Caco-2 (cell line): ENCODE measurements at regions not wholly inside any gene's neighbourhood (a gene's known extent, or its start where the extent isn't known, plus 50 kb on each side); places are given as distances from the start of the nearest gene placed in this dataset.

Source experiments
- BruUV-seq: library from RNA; stranded (reverse); fragments of 400-500 nt; replicated peaks from 2 replicates; lab custom pipeline; 2021; lab: Mats Ljungman, UMichigan
- CTCF ChIA-PET: fragments of 300-600 bp; sonication (Branson Sonifier 250); formaldehyde crosslinking; loops from one replicate; lab custom pipeline; 2022; ENCODE audit warnings: antibody characterized with exemption; lab: Charles Lee
- POLR2A ChIA-PET: fragments of 300-600 bp; sonication (Branson Sonifier 250); formaldehyde crosslinking; loops from one replicate; lab custom pipeline; 2022; ENCODE audit warnings: antibody characterized with exemption; lab: Charles Lee
- DNase-seq, 2 experiments: peaks; one replicate each; pipeline versions ENCODE4 v3.0.0 to v3.0.0-alpha.2; 2020 to 2022
- H3K27me3 ChIP-seq: replicated peaks from 2 replicates; pipeline ENCODE4 v1.6.0; 2011; ENCODE audit warnings: low read length; ENCODE audit not compliant: control insufficient read depth, insufficient read depth
- H3K36me3 ChIP-seq: 2 replicates; pipeline ENCODE4 v1.5.1; 2011; ENCODE audit warnings: low read length; ENCODE audit not compliant: control insufficient read depth, insufficient read depth
- H3K4me1 ChIP-seq: fragments of 250-450 bp; sonication (Bioruptor Pico); 2 replicates; pipeline ENCODE4 v1.5.1; 2020; ENCODE audit warnings: mild to moderate bottlenecking
- H3K4me3 ChIP-seq: 2 replicates; pipeline ENCODE4 v1.5.1; 2011; ENCODE audit warnings: low read depth, mild to moderate bottlenecking, control low read depth, low read length
- H3K9me3 ChIP-seq: fragments of 250-450 bp; sonication (Bioruptor Pico); 2 replicates; pipeline ENCODE4 v1.5.1; 2020; ENCODE audit warnings: mild to moderate bottlenecking, moderate library complexity
- H3K27ac Mint-ChIP-seq: one replicate; pipeline ENCODE4 v1.8.0; 2022; ENCODE audit warnings: mixed read lengths; ENCODE audit not compliant: unreplicated experiment
- H3K27me3 Mint-ChIP-seq: one replicate; pipeline ENCODE4 v1.8.0; 2022; ENCODE audit warnings: mixed read lengths; ENCODE audit not compliant: insufficient read depth, unreplicated experiment
- H3K36me3 Mint-ChIP-seq: one replicate; pipeline ENCODE4 v1.8.0; 2022; ENCODE audit warnings: mild to moderate bottlenecking, mixed read lengths; ENCODE audit not compliant: insufficient read depth, unreplicated experiment
- H3K4me1 Mint-ChIP-seq: one replicate; pipeline ENCODE4 v1.8.0; 2022; ENCODE audit warnings: low read depth, mixed read lengths; ENCODE audit not compliant: unreplicated experiment
- H3K4me3 Mint-ChIP-seq: one replicate; pipeline ENCODE4 v1.8.0; 2022; ENCODE audit warnings: mild to moderate bottlenecking, moderate library complexity, mixed read lengths; ENCODE audit not compliant: unreplicated experiment
- H3K9me3 Mint-ChIP-seq: one replicate; pipeline ENCODE4 v1.8.0; 2022; ENCODE audit warnings: mixed read lengths; ENCODE audit not compliant: unreplicated experiment
- intact Hi-C: fragments of 100-400 bp; cut with micrococcal nuclease; formaldehyde crosslinking; loops from one replicate; pipeline ENCODE4 v1.10.0; 2022; ENCODE audit not compliant: unreplicated experiment
- TF ChIP-seq, protein P1 (sequence below), 2 experiments: fragments of 200-600 bp in 1 of 2; IDR thresholded peaks; 1 replicate in 1 of 2; 2 replicates in 1 of 2; pipeline versions ENCODE4 v1.5.1 to v1.8.0; 2011 to 2022; ENCODE audit warnings: antibody characterized with exemption in 1 of 2, control low read depth in 1 of 2, inconsistent platforms in 1 of 2, low read depth in 1 of 2, low read length in 1 of 2, mild to moderate bottlenecking in 1 of 2, moderate library complexity in 1 of 2; ENCODE audit not compliant: insufficient read depth in 1 of 2, severe bottlenecking in 1 of 2, unreplicated experiment in 1 of 2

DNA sequence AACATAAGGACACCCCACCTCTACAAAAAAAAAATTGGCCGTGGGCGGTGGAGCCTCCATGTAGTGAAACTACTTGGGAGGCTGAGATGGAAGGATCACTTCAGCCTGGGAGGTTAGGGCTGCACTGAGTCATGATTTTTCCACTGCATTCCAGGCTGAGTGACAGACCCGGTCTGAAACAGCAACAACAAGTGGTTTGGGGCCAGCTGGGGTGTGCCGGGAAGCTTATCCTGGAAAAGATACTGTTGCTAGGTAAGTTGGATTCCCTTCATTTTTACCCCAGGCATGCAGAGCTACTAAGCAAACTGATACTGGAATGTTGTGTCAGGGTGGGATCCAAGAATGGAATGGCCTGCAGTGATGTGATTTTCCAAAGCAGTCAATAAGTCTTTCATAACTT is 57.0 kb downstream of the XAGE2 start:
- ChIA-PET CTCF (interaction anchor here (0.6 kb wide), 1 partner anchor 80 kb away, joined by 4 read pairs; no protein-coding TSS in a partner anchor), POLR2A (interaction anchor here (0.6 kb wide), 1 partner anchor 15 kb away, joined by 3 read pairs; no protein-coding TSS in a partner anchor)
- intact Hi-C loops: no loop called here
- H3K4me1 Mint-ChIP-seq: no peaks in the 10 kb centered on the region
- TF ChIP-seq, protein P1, sequence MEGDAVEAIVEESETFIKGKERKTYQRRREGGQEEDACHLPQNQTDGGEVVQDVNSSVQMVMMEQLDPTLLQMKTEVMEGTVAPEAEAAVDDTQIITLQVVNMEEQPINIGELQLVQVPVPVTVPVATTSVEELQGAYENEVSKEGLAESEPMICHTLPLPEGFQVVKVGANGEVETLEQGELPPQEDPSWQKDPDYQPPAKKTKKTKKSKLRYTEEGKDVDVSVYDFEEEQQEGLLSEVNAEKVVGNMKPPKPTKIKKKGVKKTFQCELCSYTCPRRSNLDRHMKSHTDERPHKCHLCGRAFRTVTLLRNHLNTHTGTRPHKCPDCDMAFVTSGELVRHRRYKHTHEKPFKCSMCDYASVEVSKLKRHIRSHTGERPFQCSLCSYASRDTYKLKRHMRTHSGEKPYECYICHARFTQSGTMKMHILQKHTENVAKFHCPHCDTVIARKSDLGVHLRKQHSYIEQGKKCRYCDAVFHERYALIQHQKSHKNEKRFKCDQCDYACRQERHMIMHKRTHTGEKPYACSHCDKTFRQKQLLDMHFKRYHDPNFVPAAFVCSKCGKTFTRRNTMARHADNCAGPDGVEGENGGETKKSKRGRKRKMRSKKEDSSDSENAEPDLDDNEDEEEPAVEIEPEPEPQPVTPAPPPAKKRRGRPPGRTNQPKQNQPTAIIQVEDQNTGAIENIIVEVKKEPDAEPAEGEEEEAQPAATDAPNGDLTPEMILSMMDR (IDR thresholded peaks at IDR 0.05; ENCODE audit: insufficient read depth in 1 of 2, low read depth in 1 of 2, low read length in 1 of 2, severe bottlenecking in 1 of 2, unreplicated experiment in 1 of 2): no peak
- no TSS peak for BruUV-seq
- Histone ChIP-seq H3K9me3 (no peaks in the 10 kb centered on the region), H3K4me3 (no peak overlapping the region), H3K4me1 (no peaks in the 10 kb centered on the region), H3K36me3 (no peaks in the 10 kb centered on the region), H3K27me3 (no peaks in the 10 kb centered on the region)
- no peaks in the 10 kb centered on the region for H3K27me3 Mint-ChIP-seq
- no peak overlapping the region for H3K27ac Mint-ChIP-seq
- no peak overlapping the region for H3K4me3 Mint-ChIP-seq
- DNase-seq: peak; percentile 13 to 37
- no peaks in the 10 kb centered on the region for H3K9me3 Mint-ChIP-seq
- no peaks in the 10 kb centered on the region for H3K36me3 Mint-ChIP-seq

DNA sequence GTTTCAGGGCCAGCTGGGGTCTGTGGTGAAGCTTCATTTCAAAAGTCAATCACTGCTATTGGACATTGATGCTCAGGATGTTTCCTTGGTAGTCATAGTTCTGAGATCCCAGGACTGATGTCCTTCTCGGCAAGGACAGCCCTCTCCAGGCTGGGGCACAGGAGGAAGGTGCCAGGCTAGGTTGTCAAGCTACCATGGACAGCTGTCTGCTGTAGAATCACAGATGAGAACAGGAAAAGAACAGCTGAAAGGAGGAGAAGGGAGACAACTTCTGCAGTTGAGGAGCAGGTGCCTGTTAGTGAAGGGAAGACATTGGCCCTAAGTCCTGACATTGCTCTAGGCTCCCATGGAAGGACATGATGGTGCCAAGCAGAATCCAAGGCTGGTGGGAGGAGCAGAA is 58.0 kb downstream of the XAGE2 start:
- H3K4me3 ChIP-seq: no peak overlapping the region
- no peaks in the 10 kb centered on the region for H3K36me3 Mint-ChIP-seq
- H3K9me3 Mint-ChIP-seq: no peaks in the 10 kb centered on the region
- CTCF ChIA-PET: no interaction called here
- H3K27me3 ChIP-seq: no peaks in the 10 kb centered on the region
- no peak for DNase-seq
- BruUV-seq: no TSS peak
- no peaks in the 10 kb centered on the region for H3K9me3 ChIP-seq
- H3K4me1 ChIP-seq: no peaks in the 10 kb centered on the region
- H3K27me3 Mint-ChIP-seq: no peaks in the 10 kb centered on the region
- POLR2A ChIA-PET: no interaction called here
- H3K4me3 Mint-ChIP-seq: no peak overlapping the region
- H3K4me1 Mint-ChIP-seq: no peaks in the 10 kb centered on the region
- TF ChIP-seq, protein P1 (IDR thresholded peaks at IDR 0.05; ENCODE audit: insufficient read depth in 1 of 2, low read depth in 1 of 2, low read length in 1 of 2, severe bottlenecking in 1 of 2, unreplicated experiment in 1 of 2): no peak
- H3K27ac Mint-ChIP-seq: no peak overlapping the region
- H3K36me3 ChIP-seq: no peaks in the 10 kb centered on the region
- intact Hi-C loops: no loop called here

DNA sequence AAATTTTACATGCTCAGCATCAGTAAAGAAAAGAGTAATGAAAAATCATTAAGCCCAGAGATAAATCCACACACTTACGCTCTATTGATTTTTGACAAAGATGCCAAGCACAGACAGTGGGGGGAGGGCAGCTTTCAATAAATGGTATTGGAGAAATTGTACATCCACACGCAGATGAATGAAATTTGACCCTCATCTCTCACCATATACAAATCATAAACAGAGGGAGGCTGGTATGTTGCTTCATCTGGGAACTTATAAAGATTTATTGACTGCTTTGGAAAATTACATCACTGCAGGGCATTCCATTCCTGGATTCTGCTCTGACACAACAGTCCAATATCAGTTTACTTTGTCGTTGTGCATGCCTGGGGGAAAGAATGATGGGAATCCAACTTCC is 58.4 kb upstream of the XAGE1A start:
- Histone ChIP-seq H3K4me1 (no peaks in the 10 kb centered on the region), H3K27me3 (no peaks in the 10 kb centered on the region), H3K9me3 (no peaks in the 10 kb centered on the region), H3K4me3 (no peak overlapping the region), H3K36me3 (no peaks in the 10 kb centered on the region)
- POLR2A ChIA-PET: no interaction called here
- CTCF ChIA-PET: no interaction called here
- H3K4me3 Mint-ChIP-seq: no peak overlapping the region
- H3K27me3 Mint-ChIP-seq: peaks cover 5% of the 10 kb centered on the region
- TF ChIP-seq, protein P1 (IDR thresholded peaks at IDR 0.05; ENCODE audit: insufficient read depth in 1 of 2, low read depth in 1 of 2, low read length in 1 of 2, severe bottlenecking in 1 of 2, unreplicated experiment in 1 of 2): no peak
- H3K36me3 Mint-ChIP-seq: no peaks in the 10 kb centered on the region
- H3K4me1 Mint-ChIP-seq: no peaks in the 10 kb centered on the region
- no peak for DNase-seq
- intact Hi-C loops: no loop called here
- H3K27ac Mint-ChIP-seq: no peak overlapping the region
- no peaks in the 10 kb centered on the region for H3K9me3 Mint-ChIP-seq
- BruUV-seq: no TSS peak
